Muscle of arm (tissue), 1 donor: ENCODE measurements at regions not wholly inside any gene's neighbourhood (a gene's known extent, or its start where the extent isn't known, plus 50 kb on each side); places are given as distances from the start of the nearest gene placed in this dataset.
"Not testable (repeated sequence)": the region's sequence is repeated elsewhere in the genome, so short reads cannot be mapped to it uniquely, and the experiment has no call there.

Experiments used
- DNase-seq: peaks from one replicate; pipeline ENCODE4 v3.0.0-alpha.2; 2013

DNA sequence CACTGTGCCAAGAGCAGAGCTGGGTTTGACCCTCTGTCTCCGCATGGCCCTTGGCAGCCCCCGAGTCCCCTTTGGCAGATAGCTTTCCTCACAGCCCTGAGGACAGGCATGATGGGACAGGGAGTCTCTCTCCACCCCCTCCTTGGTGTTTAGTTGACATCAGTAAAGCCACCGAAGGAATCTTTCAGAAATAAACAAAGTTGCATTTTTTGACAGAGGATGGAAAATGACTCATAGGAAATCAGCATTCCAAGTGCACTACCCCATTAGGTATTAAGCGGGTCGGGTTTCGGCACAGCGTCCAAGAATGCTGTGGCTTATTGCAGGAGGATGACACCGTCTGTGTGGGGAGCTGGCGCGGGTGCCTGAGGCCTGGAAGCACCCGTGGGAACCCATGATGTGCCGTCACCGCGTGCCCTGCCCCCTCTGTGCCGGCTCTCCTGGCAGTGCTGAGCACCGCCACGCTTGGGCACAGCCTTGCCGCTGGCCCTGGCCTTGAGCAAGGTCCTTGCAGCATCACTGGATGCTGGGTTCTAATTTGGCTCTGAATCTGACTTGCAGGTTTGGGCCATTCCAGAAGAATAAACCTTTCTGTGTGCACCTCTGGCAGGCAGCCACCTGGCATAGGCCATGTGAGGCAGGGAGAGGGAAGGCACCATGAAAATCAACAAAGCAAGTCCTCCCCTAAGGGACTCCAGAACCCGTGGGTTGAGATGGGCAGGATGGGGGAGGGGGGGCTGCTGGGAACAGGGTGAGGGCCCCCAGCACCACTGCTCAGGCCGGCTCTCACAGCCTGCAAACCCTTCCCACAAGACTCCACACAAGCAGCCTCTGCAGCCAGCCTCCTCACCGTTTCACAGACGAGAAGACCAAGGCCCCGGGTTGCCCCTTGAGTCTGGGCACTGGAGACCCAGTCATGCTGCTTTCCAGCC is 50.5 kb upstream of the ZNF469 start:
- peak; percentile 72 for DNase-seq

- not testable (repeated sequence) for DNase-seq
These were observed 49.6 kb upstream of the ZNF469 start for GRCh38 chr16:88332921-88333825.
